Amniotic epithelial cell (primary cell): ENCODE measurements at regions not wholly inside any gene's neighbourhood (a gene's known extent, or its start where the extent isn't known, plus 50 kb on each side); places are given as distances from the start of the nearest gene placed in this dataset.

Experiments used
- DNase-seq: peaks from one replicate; pipeline ENCODE4 v3.0.0-alpha.2; 2010; ENCODE audit warnings: low read depth

DNA sequence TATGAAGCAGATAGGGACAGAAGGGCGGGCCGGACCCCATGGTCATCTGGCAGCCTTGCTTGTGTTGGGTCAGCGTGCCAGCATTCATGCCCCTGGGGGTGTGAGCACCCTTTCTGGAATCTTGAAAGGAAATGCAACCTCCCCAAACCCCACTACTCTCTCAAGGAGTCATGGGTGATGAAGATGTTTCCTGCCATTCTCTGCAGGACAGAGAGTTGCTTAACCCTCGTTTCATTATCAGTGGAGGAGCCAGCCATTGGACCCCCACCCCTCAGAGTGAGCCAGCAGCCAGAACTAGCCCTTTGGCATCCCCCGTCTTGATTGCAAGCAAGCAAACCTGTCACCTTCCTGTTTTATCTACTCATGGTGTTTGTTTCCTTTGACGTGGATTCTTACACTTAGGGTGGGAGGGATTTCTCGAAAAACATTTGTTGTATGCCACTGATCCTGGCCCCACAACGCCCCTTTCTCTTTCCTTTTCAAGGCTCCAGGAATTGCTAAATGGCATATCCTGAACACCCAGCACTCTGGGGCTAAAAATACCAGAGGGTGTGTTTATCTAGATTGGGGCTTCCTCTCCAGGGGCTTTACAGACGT, 258.3 kb downstream of the ETS1 start:
- no peak for DNase-seq

DNA sequence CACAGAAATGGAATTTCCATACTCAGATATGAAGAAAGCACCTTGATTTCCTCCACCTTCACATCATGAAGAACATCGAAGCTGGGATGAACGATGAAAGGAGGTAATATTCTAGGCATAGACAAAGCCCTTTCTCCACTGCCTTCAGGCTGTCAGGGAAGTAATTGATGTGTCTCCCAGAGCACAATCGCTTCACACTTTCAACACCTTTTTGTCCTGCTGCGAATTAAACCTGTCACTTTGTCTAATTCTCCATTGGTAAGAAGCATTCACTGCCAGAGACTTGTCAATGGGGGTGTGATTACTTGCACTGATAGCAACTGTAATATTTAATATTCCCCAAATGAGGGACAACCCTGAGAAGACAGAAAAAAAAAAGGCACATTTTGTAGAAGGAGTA, 260.1 kb downstream of the ETS1 start:
- no peak for DNase-seq

DNA sequence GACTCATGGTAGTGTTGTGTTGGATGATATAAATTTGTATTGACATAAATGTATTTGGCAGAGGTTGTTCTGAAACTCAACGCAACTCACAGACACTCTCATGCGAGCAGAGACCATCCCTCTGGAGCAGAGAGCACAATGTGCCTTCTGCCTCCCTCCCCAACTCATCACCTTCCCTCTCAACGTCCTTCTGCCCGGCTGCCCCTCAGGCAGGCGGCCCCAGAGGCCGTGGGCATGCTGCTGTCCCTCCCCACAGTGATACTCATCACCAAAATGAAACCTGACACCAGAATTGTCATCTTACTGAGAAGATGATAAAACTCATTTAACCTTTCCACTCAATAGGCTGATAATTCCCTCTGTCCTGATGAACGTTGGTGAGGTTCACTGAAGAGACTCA, 260.6 kb downstream of the ETS1 start:
- no peak for DNase-seq

DNA sequence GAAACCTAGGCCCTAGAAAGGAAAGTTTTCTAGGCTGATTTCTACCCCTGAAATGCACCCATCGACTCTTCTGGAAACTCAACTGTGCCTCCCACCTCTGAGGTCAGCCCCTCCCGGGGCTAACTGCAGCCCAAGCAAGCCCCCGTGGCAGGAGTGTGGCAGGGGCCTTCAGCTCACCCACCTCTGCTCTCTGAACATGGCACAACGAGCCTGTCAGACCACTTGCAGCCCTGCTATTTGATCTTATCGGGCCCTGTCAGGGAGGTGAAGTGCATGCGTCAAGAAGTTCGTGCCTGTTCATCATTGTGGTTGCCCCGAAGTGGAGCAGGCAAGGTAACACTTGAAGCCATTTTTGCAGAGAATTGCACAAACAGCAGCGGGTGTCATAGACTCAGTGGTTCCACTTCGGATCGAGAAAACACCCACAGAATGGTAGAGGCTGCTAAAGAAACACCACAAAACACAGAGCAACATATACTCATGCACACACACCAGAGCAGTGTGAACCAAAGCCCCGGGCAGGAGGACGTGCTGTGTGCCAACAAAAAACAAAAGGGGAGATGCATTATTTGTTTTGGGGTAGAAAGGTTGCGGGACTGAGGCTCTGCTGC, 262.7 kb downstream of the ETS1 start:
- no peak for DNase-seq

DNA sequence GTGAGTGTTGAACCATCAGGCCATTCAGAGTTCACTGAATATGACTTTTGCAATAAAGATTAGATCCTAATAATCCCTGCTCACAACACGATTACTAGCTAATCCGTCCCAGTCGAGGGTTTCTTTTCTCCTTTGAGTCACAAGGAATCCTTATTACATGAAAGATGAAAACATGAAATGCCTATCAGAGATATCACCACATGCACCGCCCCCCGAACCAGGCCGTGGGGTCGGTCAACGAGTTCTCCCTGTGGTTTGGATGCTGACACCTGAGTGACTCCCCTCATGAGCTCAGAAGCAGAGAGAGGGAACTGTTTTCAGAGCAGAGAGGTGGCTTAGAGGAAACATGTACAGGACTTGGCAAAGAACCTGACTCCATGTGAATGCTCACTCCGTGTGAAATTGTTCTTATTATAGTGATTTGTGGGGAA, 263.3 kb downstream of the ETS1 start:
- peak; percentile 68 for DNase-seq

DNA sequence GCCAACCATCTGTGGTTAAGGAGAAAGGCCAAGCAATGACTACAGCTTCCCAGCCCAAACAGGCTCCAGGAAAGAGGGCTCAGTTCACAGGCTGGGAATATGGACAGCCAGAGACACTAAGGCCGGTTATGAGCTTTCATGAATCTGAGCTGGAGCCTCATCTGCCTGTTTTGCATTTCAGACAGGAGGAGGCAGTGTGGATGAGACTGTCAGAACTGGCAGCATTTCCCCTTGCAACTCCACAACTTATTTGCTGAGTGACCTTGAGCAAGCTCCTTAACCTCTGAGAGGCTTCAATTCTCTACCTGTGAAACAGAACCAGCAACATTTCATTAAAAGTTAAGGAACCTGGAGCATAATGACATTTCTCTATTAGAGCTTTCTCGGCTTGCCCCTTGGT, 264.0 kb downstream of the ETS1 start:
- DNase-seq, result peak; percentile 61

DNA sequence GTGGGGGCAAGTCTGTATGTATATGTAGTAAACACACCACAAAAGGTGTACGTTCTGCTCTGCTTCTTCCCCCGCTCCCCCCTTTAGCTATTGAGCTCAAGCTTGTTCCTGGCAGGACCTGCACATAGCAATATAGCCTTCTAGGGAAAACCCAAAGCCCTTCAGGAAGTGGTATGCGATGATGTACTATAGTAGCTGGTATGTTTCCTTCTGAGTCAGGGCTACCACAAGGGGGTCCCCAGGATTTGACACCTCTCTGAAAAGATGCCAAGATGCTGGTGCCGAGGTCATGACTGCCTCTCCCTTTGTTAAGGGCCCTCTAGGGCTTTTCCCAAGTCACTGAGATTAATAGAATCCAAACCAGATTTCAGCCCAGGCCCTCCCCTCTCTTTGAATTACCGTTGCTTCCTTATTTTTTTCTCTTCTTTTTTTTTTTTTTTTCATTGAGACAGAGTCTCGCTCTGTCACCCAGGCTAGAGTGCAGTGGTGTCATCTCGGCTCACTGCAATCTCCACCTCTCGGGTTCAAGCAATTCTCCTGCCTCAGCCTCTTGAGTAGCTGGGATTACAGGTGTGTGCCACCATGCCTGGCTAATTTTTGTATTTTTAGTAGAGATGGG, 268.4 kb downstream of the ETS1 start:
- no peak for DNase-seq

DNA sequence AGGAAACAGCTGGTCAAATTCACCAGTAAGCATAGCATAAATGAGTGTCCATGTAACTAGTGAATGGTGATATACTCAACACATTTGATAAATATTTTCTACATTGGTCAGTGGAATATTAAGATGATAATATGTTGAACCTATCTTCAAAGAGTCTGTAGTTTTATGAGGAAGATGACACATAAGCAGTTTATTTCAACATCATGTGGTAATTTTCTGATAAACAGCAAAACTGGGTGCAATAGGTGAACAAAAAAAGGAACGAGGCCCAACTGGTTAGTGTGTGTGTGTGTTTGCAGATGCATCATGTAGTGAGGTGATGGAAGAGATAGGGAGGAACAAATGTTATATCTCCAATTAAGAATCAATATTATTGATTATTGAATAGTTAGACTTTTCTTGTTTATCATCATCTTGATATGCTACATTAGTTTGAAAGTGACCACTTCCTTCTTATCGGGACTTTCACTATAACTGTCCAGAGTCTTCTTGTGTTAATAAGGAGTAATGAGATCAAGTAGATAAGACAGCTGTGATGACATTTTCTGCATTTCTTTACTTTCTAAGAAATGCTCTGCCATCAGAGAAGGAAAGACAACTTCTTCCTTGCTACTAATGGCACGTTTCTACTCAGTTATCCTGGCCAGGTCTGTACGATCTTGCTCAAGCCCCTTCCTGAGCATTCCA, 270.7 kb downstream of the ETS1 start:
- peak; percentile 58 for DNase-seq

DNA sequence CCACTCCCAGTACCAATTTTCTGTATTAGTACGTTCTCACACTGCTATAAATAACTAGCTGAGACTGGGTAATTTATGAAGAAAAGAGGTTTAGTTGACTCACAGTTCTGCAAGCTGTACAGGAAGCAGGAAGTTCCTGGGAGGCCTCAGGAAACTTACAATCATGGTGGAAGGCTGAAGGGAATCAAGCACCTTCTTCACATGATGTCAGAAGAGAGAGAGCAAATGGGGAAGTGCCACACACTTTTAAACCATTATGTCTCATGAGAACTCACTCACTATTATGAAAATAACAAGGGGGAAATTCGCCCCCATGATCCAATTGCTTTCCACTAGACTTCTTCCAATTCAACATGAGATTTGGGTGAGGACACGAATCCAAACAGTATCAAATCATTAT, 271.4 kb downstream of the ETS1 start:
- DNase-seq, result no peak

DNA sequence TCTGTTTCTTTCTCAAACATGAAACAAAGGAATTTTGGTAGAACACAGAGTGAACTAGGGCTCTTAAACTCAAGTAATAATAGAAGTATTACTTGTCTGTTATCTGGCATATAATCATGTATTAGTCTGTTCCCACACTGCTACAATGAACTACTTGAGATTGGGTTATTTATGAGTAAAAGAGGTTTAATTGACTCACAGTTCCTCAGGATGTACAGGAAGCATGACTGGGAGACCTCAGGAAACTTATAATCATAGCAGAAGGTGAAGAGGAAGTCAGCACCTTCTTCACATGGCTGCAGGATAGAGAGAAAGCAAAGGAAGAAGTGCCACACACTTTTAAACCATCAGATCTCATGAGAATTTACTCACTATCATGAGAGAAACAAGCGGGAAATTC, 273.4 kb downstream of the ETS1 start:
- DNase-seq, result no peak

DNA sequence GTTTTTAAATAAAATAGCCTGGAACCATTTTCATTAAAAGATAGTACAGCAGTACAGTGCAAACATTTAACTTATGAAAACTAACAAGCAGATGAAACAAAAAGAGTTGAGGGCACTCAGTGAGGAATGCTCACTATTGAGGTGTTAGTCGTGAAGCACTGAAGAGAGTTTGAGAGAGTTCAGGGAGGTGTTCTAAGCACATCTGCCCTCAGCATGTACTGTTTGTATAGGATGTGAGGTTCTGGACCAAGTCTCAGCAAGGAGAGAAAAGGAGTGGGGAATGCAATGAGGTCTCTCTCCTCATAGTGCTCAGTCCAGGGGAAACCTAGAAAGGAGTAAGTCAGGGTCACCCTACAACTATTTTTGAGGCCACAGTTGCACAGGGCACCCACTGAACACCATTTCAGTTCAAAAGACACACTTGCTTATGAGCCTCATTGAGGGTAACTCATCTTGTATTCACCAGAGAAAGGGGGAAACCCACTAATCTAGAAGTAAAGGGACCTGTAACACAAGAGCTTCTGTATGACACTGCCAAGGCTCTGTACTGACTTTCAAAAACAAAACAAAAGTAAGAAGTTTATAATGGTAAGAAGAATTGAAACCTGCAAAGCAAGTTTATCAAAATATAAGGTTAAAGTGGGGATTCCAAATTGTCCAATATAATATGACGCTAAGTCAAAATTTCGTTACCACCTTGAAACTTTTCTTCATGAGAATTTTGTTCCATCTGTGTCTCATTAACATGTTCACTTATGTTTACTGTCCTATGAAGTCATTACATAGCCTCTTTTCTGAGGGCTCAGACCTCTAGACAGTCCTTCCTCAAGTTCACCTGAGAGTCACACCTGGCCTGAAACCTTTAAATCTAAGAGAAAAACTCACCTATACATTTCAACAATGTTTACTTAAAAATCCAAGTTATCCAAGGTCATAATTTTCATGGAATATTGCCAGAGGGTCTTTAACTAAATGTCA, 275.3 kb downstream of the ETS1 start:
- DNase-seq, result no peak

DNA sequence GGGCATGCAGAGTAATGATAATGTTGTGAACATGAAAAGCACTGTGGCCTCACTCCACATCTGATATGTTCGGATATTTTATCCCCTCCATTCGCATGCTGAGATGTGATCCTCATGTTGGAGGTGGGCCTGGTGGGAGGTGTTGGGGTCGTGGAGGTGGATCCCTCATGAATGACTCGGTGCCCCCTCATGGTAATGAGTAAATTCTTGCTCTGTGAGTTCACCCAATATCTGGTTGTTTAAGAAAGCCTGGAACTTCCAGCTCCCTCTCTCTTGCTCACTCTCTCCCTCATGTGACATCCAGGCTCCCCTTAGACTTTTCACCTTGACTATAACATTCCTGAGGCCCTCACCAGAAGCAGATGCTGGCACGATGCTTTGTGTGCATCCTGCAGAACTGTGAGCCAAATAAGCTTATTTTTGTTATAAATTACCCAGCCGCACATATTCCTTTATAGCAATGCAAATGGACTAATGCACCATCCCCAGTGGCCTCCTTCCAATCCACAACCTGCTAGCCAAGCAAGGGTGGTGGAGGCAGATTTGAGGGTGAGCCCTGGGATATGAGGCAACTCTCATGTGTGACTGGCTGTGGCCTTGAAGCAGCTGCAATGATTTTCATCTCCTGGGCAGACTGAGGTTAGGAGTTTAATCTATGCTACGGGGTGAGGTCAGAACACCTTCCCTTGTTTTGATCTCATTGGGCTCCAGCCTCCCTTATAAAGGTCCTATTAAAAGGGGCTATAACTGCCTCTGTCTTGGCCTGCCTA, 276.5 kb downstream of the ETS1 start:
- peak; percentile 25 for DNase-seq

DNA sequence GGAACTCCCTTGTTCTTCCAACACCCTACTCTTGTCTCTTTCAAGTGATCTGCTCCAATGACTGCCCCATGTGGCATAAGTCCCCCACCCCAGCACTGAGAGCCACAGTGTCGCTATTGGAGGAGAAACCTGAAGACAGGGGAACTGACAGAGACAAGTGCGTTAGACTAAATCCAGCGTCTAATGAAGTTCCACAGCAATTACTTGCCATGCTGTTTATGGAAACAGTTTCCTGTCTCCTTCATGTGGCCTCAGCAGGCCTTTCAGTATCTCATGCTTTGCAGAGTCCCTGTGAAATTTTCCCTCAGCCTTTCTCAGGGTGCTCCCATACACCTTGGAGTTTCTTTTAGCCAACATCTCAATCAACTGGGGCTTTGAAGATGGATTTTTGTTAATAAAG, 277.4 kb downstream of the ETS1 start:
- no peak for DNase-seq

DNA sequence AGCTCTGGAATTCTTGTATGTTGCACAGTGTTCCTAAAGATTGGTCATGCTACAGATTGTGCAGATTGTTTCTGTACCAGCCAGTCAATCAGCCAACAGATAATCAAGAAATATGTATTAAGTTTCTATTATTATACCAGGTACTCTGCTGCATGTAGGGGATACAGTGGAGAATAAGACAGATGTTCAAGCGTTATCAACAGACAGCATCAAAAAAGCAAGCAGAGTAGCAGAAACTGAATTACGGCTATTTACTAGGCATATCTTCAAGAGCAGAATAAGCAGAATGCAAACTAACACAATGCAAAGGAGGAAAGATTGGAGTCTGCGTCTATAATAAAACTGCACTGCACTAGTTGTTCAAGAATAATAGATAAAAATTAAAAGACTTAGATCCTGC, 278.6 kb downstream of the ETS1 start:
- no peak for DNase-seq

DNA sequence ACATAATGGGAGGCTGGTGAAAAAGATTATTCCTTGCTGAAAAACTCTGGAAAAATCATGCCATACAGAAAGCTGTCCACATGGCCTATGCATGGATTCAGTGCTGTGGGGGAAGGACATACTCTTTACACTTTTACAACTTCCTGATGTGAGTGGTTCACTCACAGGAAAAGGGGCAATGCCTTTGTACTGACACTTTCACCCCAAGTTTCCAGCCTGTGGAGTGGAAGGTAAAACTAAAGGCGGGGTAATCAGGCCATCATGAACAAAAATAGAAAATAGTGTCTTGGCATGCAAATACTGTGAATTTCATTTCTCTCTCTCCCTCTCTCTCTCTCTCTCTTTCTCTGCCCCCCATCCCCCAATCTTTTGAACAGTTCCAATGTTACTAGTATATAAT, 281.8 kb downstream of the ETS1 start:
- DNase-seq, result no peak

DNA sequence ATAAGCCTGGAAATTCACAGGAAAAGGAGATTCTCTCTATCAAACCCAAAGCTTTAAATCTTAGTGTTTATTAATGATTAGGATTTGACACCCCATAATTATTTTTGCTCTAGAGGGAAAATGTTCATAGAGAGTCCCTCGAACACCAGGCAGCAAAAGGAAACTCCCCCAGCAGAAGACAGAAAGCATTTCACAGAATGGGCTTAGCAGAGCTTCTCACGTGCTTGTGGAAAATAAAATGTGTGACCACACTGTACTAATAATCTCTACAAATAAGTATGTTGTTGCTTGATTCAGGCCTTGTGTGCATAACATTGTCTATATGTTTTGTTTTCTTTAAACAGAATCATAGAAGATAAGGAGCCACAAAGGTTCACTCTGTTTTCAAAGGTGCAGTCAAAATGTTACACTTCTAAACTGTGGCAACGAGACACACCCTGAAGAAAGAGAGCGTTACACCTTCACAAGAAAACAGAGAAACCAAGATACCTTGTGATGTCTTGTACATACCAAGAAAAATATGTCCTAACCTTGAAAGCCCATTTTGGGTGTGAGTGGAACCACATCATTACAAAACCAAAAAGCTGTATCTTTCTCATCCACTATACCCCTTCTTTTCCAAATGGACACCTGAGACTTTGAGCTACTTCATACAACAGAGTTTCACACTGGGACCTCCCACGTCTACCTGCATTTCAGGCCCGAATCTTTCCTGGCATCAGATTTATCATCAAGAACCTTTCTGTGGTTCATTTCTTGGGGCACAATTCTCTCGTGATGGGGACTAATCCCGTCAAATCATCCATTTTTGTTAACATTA, 282.5 kb downstream of the ETS1 start:
- DNase-seq, result no peak

DNA sequence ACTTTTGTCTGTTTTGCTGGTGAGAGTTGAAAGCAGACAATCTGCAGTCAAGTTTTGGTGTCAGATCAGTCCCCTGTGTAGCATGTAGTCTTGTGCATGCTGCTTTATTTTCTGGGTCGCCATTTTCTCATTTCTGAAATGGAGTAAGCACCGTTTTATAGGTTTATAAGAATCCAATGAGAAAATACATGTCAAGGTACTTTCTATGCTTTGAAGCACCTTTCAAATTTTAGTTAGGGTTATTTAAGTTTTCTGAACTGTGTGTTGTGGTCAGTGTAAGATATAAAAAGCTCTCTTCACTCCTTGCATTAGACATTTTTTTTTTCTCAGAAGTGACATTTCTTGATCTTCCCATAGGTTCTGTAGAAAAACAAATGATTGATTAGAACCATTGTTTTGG, 283.2 kb downstream of the ETS1 start:
- no peak for DNase-seq

DNA sequence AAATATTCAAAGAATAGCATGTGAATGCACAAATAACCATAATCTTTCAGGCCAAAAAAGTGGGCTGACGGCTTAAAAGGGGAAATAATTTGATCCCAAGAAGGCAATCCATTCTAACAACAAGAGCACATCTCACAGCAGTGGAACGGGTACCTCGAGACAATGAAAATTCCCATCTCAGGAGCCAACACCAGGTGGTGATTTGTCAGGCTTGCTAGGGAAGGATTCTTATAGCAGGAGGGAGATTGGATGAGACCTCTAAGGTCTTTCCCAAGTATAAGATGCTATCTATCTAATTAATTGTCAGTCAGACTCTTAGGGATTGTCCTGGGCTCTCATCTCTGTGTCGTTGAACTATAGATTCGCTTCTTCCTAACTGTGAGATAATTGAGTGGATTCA, 284.0 kb downstream of the ETS1 start:
- no peak for DNase-seq

DNA sequence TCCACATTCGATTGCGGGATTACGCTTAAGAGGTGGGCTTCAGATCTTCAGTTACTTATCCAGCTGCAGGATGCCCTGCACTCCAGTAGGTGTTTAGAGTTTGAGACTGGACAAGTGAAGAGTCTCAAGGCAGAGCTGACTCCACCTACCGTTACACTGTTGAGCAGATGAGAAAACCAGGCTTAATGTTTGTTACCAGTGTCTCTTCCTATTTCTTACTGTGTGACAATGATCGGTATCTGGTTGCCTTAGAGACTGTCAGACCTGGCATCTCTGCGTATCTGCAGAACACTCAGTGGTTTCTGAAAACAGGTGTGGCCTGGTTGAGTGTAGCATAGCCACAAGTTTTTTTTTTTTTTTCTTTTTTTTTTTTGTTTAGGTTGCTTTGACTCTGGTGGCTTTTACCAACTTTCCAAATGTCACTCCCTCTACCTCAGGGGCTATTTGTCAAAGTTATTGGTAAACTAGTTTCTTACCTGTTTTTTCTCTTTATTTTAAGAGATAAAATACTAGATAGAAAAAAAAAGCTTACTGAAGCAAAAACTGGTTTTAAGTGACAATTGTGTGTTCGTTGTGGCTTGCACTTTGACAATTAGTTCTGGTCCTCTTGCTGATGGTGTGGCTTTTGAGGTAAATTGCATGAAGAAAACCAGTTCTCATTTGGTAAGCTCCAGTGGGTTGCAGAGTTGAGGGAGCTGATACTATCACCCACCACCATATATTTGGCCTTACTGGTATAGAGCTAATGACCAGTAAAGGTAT, 284.8 kb downstream of the ETS1 start:
- DNase-seq, result no peak

DNA sequence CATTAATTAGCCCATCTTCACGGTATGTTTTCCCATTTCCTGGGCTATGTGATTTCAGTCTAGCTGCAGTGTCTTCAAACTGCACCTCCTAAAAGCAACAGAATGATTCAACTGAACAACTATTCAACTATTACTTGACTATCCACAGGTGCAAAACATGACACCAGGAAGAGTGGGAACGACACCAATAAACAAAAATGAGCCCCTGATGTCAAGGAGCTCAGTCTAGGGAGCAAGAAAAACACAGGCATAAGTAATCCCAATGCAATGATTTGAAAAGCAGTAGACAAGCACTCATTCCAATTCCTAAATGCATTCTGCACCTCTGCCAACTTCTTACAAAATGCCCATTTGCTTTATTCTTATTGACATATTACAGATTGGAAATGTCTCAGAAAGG, 285.6 kb downstream of the ETS1 start:
- no peak for DNase-seq
